Lower lobe of right lung (tissue), 2 donors: ENCODE measurements at regions not wholly inside any gene's neighbourhood (a gene's known extent, or its start where the extent isn't known, plus 50 kb on each side); places are given as distances from the start of the nearest gene placed in this dataset.
A peak's percentile ranks its signal among the peaks of the same experiment; 100 is the strongest.

Source experiments
- ATAC-seq, 2 donors: fragments of 200-7000 bp; cut with Tn5 transposase; one replicate each; pipeline ENCODE4 v1.9.1; 2020 to 2022; ENCODE audit warnings: mild to moderate bottlenecking in 2 of 2, moderate library complexity in 2 of 2
- DNase-seq: peaks from one replicate; pipeline ENCODE4 v3.0.0-alpha.2; 2020
- H3K27ac ChIP-seq: fragments of 200-600 bp; one replicate; pipeline ENCODE4 v1.8.0; 2022
- H3K27me3 ChIP-seq: fragments of 200-600 bp; one replicate; pipeline ENCODE4 v1.8.0; 2022; ENCODE audit warnings: low read depth
- H3K36me3 ChIP-seq: fragments of 200-600 bp; one replicate; pipeline ENCODE4 v1.8.0; 2022; ENCODE audit warnings: mild to moderate bottlenecking
- H3K4me1 ChIP-seq: fragments of 200-600 bp; one replicate; pipeline ENCODE4 v1.8.0; 2022
- H3K4me3 ChIP-seq: fragments of 200-600 bp; one replicate; pipeline ENCODE4 v1.8.0; 2022; ENCODE audit warnings: mild to moderate bottlenecking
- H3K9me3 ChIP-seq: fragments of 200-600 bp; one replicate; pipeline ENCODE4 v1.8.0; 2022
- CTCF ChIP-seq: fragments of 200-600 bp; IDR thresholded peaks from one replicate; pipeline ENCODE4 v1.8.0; 2022; ENCODE audit warnings: antibody characterized with exemption, mild to moderate bottlenecking
- intact Hi-C: fragments of 100-400 bp; cut with DNase I; formaldehyde crosslinking; loops from one replicate; pipeline ENCODE4 v1.11.0; 2022
- donor health status: DM: no; HTN: yes; CAD: no; lungs with severe emphysema.

GRCh38 chr4:59904331-59904730 is 1295.8 kb upstream of the ADGRL3 start:
- no peak overlapping the region for H3K27ac ChIP-seq
- H3K27me3 ChIP-seq = no peaks in the 10 kb centered on the region
- H3K4me3 ChIP-seq = no peak overlapping the region
- TF ChIP-seq CTCF = no peak
- no peaks in the 10 kb centered on the region for H3K9me3 ChIP-seq
- DNase-seq = no peak
- peak; percentile 14 to 35 for ATAC-seq
- H3K36me3 ChIP-seq = no peaks in the 10 kb centered on the region
- no peaks in the 10 kb centered on the region for H3K4me1 ChIP-seq
- intact Hi-C loops = no loop called here

- Histone ChIP-seq H3K36me3 (no peaks in the 10 kb centered on the region), H3K9me3 (no peaks in the 10 kb centered on the region), H3K27ac (no peak overlapping the region), H3K4me1 (no peaks in the 10 kb centered on the region), H3K4me3 (no peak overlapping the region), H3K27me3 (no peaks in the 10 kb centered on the region)
- TF ChIP-seq CTCF = no peak
- intact Hi-C loops = no loop called here
- no peak for ATAC-seq
- no peak for DNase-seq
Measured at GRCh38 chr4:59920416-59920815, 1279.7 kb upstream of the ADGRL3 start.

- DNase-seq (no peak), ATAC-seq (no peak)
- TF ChIP-seq CTCF = no peak
- Histone ChIP-seq H3K4me1 (no peaks in the 10 kb centered on the region), H3K27me3 (no peaks in the 10 kb centered on the region), H3K27ac (no peak overlapping the region), H3K36me3 (no peaks in the 10 kb centered on the region), H3K4me3 (no peak overlapping the region), H3K9me3 (no peaks in the 10 kb centered on the region)
- intact Hi-C loops = no loop called here
Measured at GRCh38 chr4:59925290-59925689, 1274.8 kb upstream of the ADGRL3 start.

GRCh38 chr4:59936566-59936965 is 1263.6 kb upstream of the ADGRL3 start:
- H3K4me3 ChIP-seq = no peak overlapping the region
- no peaks in the 10 kb centered on the region for H3K27me3 ChIP-seq
- no peaks in the 10 kb centered on the region for H3K4me1 ChIP-seq
- no peaks in the 10 kb centered on the region for H3K36me3 ChIP-seq
- no peaks in the 10 kb centered on the region for H3K9me3 ChIP-seq
- DNase-seq = no peak
- H3K27ac ChIP-seq = no peak overlapping the region
- no peak for ATAC-seq
- no peak for TF ChIP-seq CTCF
- intact Hi-C loops = no loop called here

- no peak for ATAC-seq
- no peak for TF ChIP-seq CTCF
- intact Hi-C loops = no loop called here
Measured at GRCh38 chr4:59938166-59938565, 1262.0 kb upstream of the ADGRL3 start.

GRCh38 chr4:59945277-59945676 is 1254.8 kb upstream of the ADGRL3 start:
- Histone ChIP-seq H3K27ac (no peak overlapping the region), H3K27me3 (no peaks in the 10 kb centered on the region), H3K9me3 (no peaks in the 10 kb centered on the region), H3K4me3 (no peak overlapping the region), H3K36me3 (no peaks in the 10 kb centered on the region), H3K4me1 (no peaks in the 10 kb centered on the region)
- no peak for ATAC-seq
- intact Hi-C loops = no loop called here
- no peak for TF ChIP-seq CTCF
- no peak for DNase-seq

More at GRCh38 chr4:59938166-59938565, 1262.0 kb upstream of the ADGRL3 start:
- Histone ChIP-seq H3K9me3 (no peaks in the 10 kb centered on the region), H3K4me3 (no peak overlapping the region), H3K4me1 (no peaks in the 10 kb centered on the region), H3K36me3 (no peaks in the 10 kb centered on the region), H3K27ac (no peak overlapping the region), H3K27me3 (no peaks in the 10 kb centered on the region)
- DNase-seq = no peak
